ENCODE measurements at regions not wholly inside any gene's neighbourhood (a gene's known extent, or its start where the extent isn't known, plus 50 kb on each side); places are given as distances from the start of the nearest gene placed in this dataset.
"Not testable (repeated sequence)": the region's sequence is repeated elsewhere in the genome, so short reads cannot be mapped to it uniquely, and the experiment has no call there.

DNA sequence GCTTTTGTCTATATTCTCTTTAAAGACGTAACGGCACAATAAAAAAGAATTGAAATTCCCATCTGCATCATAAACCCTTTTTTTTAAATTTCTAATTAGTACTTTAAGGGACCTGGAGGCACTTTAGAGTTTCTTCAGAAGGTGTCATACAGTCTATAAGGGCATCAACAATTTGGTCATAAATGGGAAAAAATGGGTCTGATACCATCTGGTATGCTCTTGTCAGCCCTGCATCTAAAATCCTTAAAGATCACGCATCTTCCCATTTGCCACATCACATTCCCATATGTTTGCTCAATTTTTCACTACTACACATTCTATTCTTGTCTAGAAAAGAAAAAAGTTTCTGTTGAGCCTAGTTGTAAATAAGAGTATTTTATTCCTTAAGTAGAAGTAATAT, 53.8 kb downstream of the COX7C start:
- no peak for DNase-seq

GRCh38 chr5:86674069-86674468, 56.3 kb downstream of the COX7C start:
- DNase-seq = no peak

DNA sequence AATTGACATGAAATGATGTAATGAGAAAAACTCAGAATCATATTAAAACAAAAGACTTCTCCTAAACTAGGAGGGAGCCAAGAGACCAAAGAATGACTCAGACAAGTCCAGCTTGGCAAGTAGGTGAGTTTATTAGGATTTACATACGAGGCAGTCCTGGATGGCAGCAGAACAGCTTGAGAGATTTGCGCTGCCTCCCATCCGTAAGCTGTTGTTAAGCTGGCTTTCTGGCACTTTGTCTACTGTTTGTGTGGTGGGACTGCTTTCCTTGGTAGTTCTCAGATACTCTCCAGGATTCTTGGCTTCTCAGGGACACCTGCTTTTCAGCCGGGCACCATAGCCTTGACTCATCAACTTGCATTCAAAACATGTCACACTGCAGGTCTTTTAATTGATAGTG, 57.6 kb downstream of the COX7C start:
- DNase-seq = no peak

- peak; percentile 93 for DNase-seq
These were observed 61.8 kb downstream of the COX7C start for GRCh38 chr5:86679529-86679928.

GRCh38 chr5:86679949-86680348, 62.2 kb downstream of the COX7C start:
- DNase-seq = no peak

- DNase-seq = no peak
These were observed 66.5 kb downstream of the COX7C start for GRCh38 chr5:86684222-86684621.

DNA sequence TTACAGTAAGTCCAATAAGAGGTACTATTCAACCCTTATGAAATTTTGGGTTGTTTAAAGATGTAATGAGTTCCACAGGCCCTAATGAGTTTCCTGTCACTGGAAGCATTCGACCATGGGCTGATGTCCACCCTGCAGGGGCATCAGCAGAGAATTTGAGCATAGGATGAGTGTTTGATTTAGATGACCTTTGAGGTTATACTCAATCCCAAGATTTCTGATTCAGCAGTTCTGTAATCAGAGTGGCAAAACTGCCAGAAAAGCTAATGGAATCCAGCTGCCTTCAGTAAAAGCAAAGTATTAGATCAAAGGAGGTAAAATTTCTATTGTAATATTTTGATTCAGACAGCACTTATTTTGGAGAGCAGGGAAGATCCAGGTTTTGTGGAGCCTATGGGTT, 68.3 kb downstream of the COX7C start:
- DNase-seq = no peak

- DNase-seq = no peak
These were observed 70.7 kb downstream of the COX7C start for GRCh38 chr5:86688406-86688805.

GRCh38 chr5:86689103-86689729, 71.5 kb downstream of the COX7C start:
- no peak for DNase-seq

DNA sequence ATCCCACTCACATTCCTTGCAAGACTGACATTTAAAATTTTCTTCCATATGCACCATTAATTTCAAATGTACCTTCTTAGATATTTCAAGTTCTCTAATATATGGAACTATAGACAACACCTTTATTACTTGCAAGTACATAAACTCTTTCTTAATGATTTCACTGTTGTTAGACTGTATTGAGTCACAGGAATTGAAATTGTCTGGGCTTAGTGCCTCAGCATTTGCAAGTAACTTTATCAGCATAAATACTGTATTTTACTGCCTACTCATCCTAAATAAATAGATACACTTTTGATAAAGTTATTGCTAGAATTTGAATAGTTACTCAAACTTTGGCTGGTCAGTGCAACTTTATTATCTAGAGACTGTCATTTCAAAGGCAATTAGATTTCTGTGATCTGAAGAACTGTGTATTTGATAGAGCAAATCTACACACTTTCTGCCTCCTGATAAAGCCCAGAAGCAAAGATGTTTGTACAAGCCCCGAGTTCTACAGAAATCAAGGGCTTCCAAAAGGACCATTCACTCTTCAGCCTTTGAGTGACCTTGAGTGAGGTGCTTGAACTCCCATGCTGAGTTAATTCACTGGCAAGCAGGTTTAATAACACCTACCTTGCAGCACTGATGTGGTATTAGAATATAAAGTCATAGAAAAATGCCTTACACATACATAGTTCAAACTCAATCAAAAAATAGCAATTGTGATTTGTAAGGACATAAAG, 91.6 kb downstream of the COX7C start:
- no peak for DNase-seq

GRCh38 chr5:86716121-86716520, 98.4 kb downstream of the COX7C start:
- no peak for DNase-seq

GRCh38 chr5:86731319-86732117, 113.8 kb downstream of the COX7C start:
- not testable (repeated sequence) for DNase-seq

DNA sequence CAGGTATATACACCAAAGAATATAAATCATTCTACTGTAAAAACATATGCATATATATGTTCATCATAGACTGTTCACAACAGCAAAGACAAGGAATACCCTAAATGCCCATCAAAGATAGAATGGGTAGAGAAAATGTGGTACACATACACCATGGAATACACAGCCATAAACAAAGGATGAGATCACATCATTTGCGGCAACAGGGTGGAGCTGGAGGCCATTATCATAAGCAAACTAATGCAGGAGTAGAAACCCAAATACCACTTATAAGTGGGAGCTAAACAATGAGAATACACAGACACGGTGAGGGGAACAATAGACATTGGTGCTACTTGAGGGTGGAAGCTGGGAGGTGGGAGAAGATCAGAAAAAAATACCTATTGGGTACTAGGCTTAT, 117.6 kb downstream of the COX7C start:
- DNase-seq = no peak

- DNase-seq = no peak
These were observed 119.8 kb downstream of the COX7C start for GRCh38 chr5:86737579-86737978.

- no peak for DNase-seq
These were observed 130.9 kb downstream of the COX7C start for GRCh38 chr5:86748538-86749105.

DNA sequence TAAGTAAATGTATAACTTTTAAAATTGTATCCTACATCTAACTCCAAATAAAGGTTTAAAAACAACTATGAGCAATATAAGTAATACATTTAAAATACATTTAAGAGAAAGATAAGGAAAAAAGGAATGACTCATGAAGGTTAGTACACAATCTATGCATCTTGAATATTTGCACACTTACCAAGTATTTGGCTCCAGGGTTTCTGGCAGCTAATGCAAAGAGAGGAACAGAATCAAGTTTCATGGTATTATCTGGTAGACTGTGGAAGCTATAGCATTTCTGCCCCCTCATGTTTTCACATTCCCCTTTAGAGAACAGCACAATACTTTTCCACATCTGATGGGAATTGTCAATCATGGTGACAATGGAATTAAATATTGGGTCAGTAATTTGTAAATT, 132.1 kb downstream of the COX7C start:
- no peak for DNase-seq

GRCh38 chr5:86756839-86757238, 139.1 kb downstream of the COX7C start:
- no peak for DNase-seq

- DNase-seq = no peak
These were observed 140.1 kb downstream of the COX7C start for GRCh38 chr5:86757824-86758223.

- DNase-seq = no peak
These were observed 142.9 kb downstream of the COX7C start for GRCh38 chr5:86760661-86761060.

GRCh38 chr5:86763929-86764328, 146.2 kb downstream of the COX7C start:
- no peak for DNase-seq

DNA sequence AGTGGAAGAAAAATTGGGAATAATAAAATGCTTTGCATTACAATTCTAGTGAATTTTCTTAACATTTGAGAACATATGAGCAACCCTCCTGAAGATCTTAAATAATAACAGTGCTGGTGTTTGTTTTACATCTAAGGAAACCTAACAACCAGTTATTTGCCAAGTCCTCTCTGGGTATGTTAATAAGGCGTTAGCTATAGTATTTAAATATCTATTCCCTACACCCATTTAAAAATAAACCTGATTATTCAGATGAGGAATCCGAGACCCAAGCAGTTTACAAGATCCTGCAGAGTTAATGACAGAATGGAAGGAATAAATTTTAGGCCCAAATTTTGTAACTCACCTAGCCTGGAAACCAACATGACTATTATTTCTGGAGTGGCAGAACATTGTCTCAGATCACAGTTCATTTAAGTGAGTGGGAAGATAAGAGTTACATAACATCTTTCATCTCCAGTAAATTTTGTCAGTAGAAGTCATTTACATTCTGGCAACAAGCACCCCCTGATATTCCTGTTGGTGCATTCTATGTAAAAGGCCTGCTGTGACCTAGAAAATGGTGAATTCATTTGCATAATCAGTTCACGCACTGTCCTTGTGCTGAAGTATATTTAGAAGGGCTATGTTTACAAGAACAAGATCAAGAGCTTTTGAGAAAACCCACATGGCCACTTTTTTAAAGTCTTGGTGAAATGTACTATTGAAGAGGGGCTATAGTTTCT, 148.2 kb downstream of the COX7C start:
- DNase-seq = no peak

DNA sequence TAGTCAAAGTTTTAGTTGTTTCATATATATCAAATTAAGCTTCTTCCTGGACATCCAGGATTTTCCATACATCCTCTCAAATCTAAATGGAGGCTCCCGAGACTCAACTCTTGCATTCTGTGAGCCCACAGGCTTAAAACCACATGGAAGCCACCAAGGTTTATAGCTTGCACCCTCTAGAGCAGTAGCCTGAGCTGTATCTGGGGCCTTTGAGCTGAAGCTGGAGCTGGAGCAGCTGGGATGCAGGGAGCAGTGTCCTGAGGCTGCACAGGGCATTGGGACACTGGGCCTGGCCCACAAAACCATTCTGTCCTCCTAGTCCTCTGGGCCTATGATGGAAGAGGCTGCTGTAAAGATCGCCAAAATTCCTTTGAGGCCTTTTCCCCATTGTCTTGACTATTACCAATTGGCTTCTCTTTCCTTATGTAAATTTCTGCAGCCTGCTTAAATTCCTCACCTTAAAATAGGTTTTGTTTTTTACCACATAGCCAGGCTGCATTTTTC, 151.0 kb downstream of the COX7C start:
- DNase-seq = no peak

DNA sequence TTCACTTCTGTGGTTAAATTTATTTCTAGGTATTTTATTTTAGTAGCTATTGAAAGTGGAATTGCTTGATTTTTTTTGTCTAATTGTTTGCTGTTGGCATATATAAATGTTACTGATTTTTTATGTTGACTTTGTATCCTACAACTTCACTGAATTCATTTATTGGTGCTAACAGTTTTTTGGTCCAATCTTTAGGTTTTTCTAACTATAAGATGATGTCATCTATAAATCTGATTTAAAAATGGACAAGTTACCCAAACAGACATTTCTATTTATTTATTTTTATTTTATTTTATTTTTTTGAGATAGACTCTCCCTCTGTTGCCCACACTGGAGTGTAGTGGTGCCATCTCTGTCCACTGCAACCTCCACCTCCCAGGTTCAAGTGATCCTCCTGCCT, 162.3 kb downstream of the COX7C start:
- no peak for DNase-seq
